Stimulated activated naive CD8-positive, alpha-beta T cell treated with anti-CD3 and anti-CD28 coated beads, Interleukin-15, Interleukin-2, amounts not matched to agents 100 ng/mL and 50 ng/mL, for 24 hours (primary cell): ENCODE measurements at regions not wholly inside any gene's neighbourhood (a gene's known extent, or its start where the extent isn't known, plus 50 kb on each side); places are given as distances from the start of the nearest gene placed in this dataset.
"Not testable (repeated sequence)": the region's sequence is repeated elsewhere in the genome, so short reads cannot be mapped to it uniquely, and the experiment has no call there.

Experiments used
- H3K27ac Mint-ChIP-seq: one replicate; pipeline ENCODE4 v1.8.0; 2021; ENCODE audit warnings: mild to moderate bottlenecking, mixed read lengths
- H3K27me3 Mint-ChIP-seq: one replicate; pipeline ENCODE4 v1.8.0; 2021; ENCODE audit warnings: mixed read lengths
- H3K36me3 Mint-ChIP-seq: one replicate; pipeline ENCODE4 v1.8.0; 2021; ENCODE audit warnings: low read depth, mixed read lengths
- H3K4me1 Mint-ChIP-seq: one replicate; pipeline ENCODE4 v1.8.0; 2021; ENCODE audit warnings: low read depth, mixed read lengths
- H3K4me3 Mint-ChIP-seq: one replicate; pipeline ENCODE4 v1.8.0; 2021; ENCODE audit warnings: mild to moderate bottlenecking, mixed read lengths
- H3K9me3 Mint-ChIP-seq: one replicate; pipeline ENCODE4 v1.8.0; 2021; ENCODE audit warnings: mixed read lengths

DNA sequence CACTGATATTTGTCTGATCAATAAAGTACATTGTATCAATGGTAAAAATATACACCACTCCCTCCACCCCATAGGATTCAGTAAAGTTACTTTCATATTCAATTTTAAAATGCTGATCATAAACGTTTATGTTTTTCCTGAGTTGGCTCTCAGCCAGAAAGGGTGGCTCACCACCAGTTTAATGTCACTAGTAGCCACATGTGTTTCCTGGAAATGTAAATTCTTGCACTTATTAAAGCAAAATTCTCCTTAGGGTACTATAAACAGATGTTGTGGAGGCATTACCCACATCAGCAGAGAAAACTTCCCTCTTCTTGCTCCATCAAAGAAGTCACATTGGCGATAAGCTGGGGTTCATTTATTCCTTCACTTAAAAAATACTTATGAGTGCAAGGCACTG is 210.3 kb downstream of the SREK1 start:
- Mint-ChIP-seq H3K27ac (no peak overlapping the region), H3K9me3 (no peaks in the 10 kb centered on the region), H3K27me3 (peaks cover 8% of the 10 kb centered on the region), H3K4me1 (no peaks in the 10 kb centered on the region), H3K4me3 (no peak overlapping the region), H3K36me3 (no peaks in the 10 kb centered on the region)

- H3K9me3 Mint-ChIP-seq = no peaks in the 10 kb centered on the region
- no peak overlapping the region for H3K4me3 Mint-ChIP-seq
- peaks cover 5% of the 10 kb centered on the region for H3K27me3 Mint-ChIP-seq
- H3K27ac Mint-ChIP-seq = no peak overlapping the region
- no peaks in the 10 kb centered on the region for H3K36me3 Mint-ChIP-seq
- H3K4me1 Mint-ChIP-seq = no peaks in the 10 kb centered on the region
Observed at GRCh38 chr5:66356011-66356565, 212.0 kb downstream of the SREK1 start.

- H3K27me3 Mint-ChIP-seq = peaks cover 10% of the 10 kb centered on the region
- no peaks in the 10 kb centered on the region for H3K4me1 Mint-ChIP-seq
- no peak overlapping the region for H3K27ac Mint-ChIP-seq
- no peaks in the 10 kb centered on the region for H3K36me3 Mint-ChIP-seq
- no peaks in the 10 kb centered on the region for H3K9me3 Mint-ChIP-seq
- no peak overlapping the region for H3K4me3 Mint-ChIP-seq
Observed at GRCh38 chr5:66358741-66359140, 214.6 kb downstream of the SREK1 start.

- H3K4me3 Mint-ChIP-seq = no peak overlapping the region
- no peaks in the 10 kb centered on the region for H3K9me3 Mint-ChIP-seq
- no peaks in the 10 kb centered on the region for H3K4me1 Mint-ChIP-seq
- H3K27me3 Mint-ChIP-seq = peaks cover 6% of the 10 kb centered on the region
- H3K27ac Mint-ChIP-seq = no peak overlapping the region
- H3K36me3 Mint-ChIP-seq = no peaks in the 10 kb centered on the region
Observed at GRCh38 chr5:66361070-66361469, 217.0 kb downstream of the SREK1 start.

- H3K36me3 Mint-ChIP-seq = no peaks in the 10 kb centered on the region
- H3K27ac Mint-ChIP-seq = no peak overlapping the region
- no peaks in the 10 kb centered on the region for H3K4me1 Mint-ChIP-seq
- H3K9me3 Mint-ChIP-seq = no peaks in the 10 kb centered on the region
- H3K27me3 Mint-ChIP-seq = peaks cover 6% of the 10 kb centered on the region
- H3K4me3 Mint-ChIP-seq = no peak overlapping the region
Observed at GRCh38 chr5:66362046-66362445, 217.9 kb downstream of the SREK1 start.

- Mint-ChIP-seq H3K4me3 (no peak overlapping the region), H3K9me3 (no peaks in the 10 kb centered on the region), H3K36me3 (no peaks in the 10 kb centered on the region), H3K27ac (no peak overlapping the region), H3K4me1 (no peaks in the 10 kb centered on the region), H3K27me3 (peaks cover 6% of the 10 kb centered on the region)
Observed at GRCh38 chr5:66362687-66363086, 218.6 kb downstream of the SREK1 start.

GRCh38 chr5:66363097-66363496 is 219.0 kb downstream of the SREK1 start:
- H3K4me3 Mint-ChIP-seq = no peak overlapping the region
- H3K9me3 Mint-ChIP-seq = no peaks in the 10 kb centered on the region

DNA sequence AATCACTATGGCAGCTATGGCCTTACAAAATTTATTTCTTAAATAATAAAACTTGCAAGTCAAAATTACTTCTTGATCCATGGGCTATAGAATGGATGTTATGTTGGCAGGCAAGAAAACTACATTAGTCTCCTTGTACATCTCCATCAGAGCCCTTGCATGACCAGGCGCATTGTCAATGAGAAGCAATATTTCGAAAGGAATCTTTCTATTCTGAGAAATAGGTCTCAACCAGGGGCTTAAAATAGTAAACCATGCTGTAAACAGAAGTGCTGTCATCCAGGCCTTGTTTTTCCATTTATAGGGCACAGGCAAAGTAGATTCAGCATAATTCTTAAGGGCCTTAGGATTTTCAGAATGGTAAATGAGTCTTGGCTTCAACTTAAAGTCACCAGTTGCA is 220.1 kb downstream of the SREK1 start:
- H3K36me3 Mint-ChIP-seq = no peaks in the 10 kb centered on the region
- H3K4me3 Mint-ChIP-seq = no peak overlapping the region
- no peaks in the 10 kb centered on the region for H3K4me1 Mint-ChIP-seq
- peaks cover 6% of the 10 kb centered on the region for H3K27me3 Mint-ChIP-seq
- no peaks in the 10 kb centered on the region for H3K9me3 Mint-ChIP-seq
- no peak overlapping the region for H3K27ac Mint-ChIP-seq

More at GRCh38 chr5:66363097-66363496, 219.0 kb downstream of the SREK1 start:
- Mint-ChIP-seq H3K36me3 (no peaks in the 10 kb centered on the region), H3K27ac (no peak overlapping the region), H3K4me1 (no peaks in the 10 kb centered on the region), H3K27me3 (peaks cover 6% of the 10 kb centered on the region)

GRCh38 chr5:66365981-66366380 is 221.9 kb downstream of the SREK1 start:
- Mint-ChIP-seq H3K36me3 (no peaks in the 10 kb centered on the region), H3K27ac (no peak overlapping the region), H3K4me3 (no peak overlapping the region), H3K4me1 (no peaks in the 10 kb centered on the region), H3K9me3 (no peaks in the 10 kb centered on the region), H3K27me3 (peaks cover 6% of the 10 kb centered on the region)

GRCh38 chr5:66367814-66368541 is 223.9 kb downstream of the SREK1 start:
- H3K27me3 Mint-ChIP-seq = peaks cover 3% of the 10 kb centered on the region
- H3K36me3 Mint-ChIP-seq = no peaks in the 10 kb centered on the region
- no peak overlapping the region for H3K4me3 Mint-ChIP-seq
- H3K9me3 Mint-ChIP-seq = no peaks in the 10 kb centered on the region
- no peaks in the 10 kb centered on the region for H3K4me1 Mint-ChIP-seq
- H3K27ac Mint-ChIP-seq = no peak overlapping the region

GRCh38 chr5:66368811-66369210 is 224.7 kb downstream of the SREK1 start:
- Mint-ChIP-seq H3K9me3 (no peaks in the 10 kb centered on the region), H3K36me3 (no peaks in the 10 kb centered on the region), H3K27me3 (no peaks in the 10 kb centered on the region), H3K4me1 (no peaks in the 10 kb centered on the region), H3K4me3 (no peak overlapping the region), H3K27ac (no peak overlapping the region)

DNA sequence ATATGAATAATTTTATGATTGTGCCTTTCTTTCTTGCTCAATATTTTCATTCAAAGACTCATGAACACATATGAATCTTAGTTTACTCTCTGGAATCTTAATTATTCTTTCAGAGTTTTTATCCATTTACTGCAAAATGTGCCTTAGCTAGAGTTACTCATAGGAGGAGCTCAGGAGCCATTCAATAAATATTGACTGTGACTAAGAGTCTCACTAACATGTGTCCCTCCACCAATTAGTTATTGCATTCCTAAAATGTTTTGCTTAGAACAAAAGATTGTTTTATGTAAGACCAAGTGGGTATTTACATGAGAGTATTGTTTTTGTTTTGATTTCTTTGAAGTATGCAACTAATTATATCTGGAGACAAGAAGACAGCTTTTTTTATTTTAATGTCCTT is 218.4 kb upstream of the MAST4 start:
- H3K36me3 Mint-ChIP-seq = no peaks in the 10 kb centered on the region
- no peaks in the 10 kb centered on the region for H3K4me1 Mint-ChIP-seq
- peaks cover 14% of the 10 kb centered on the region for H3K27me3 Mint-ChIP-seq
- H3K4me3 Mint-ChIP-seq = no peak overlapping the region
- peaks cover 8% of the 10 kb centered on the region for H3K9me3 Mint-ChIP-seq
- H3K27ac Mint-ChIP-seq = no peak overlapping the region

GRCh38 chr5:66378407-66378806 is 217.8 kb upstream of the MAST4 start:
- Mint-ChIP-seq H3K27me3 (peaks cover 14% of the 10 kb centered on the region), H3K27ac (no peak overlapping the region), H3K4me3 (no peak overlapping the region), H3K9me3 (peaks cover 8% of the 10 kb centered on the region), H3K4me1 (no peaks in the 10 kb centered on the region), H3K36me3 (no peaks in the 10 kb centered on the region)

DNA sequence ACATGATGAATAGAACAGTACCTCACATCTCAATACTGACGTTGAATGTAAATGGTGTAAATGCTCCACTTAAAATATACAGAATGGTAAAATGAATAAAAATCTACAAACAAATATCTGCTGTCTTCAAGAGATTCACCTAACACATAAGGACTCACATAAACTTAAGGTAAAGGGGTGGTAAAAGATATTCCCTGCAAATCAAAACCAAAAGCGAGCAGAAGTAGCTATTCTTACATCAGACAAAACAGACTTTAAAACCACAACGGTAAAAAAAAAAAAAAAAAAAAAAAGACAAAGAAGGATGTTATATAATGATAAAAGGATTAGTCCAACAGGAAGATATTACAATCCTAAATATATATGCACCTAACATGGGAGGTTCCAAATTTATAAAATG is 214.0 kb upstream of the MAST4 start:
- H3K27me3 Mint-ChIP-seq = peaks cover 6% of the 10 kb centered on the region

GRCh38 chr5:66405145-66405544 is 191.0 kb upstream of the MAST4 start:
- peaks cover 17% of the 10 kb centered on the region for H3K27me3 Mint-ChIP-seq
- H3K27ac Mint-ChIP-seq, H3K4me1 Mint-ChIP-seq, H3K36me3 Mint-ChIP-seq, H3K9me3 Mint-ChIP-seq, H3K4me3 Mint-ChIP-seq: not testable (repeated sequence)

More for the DNA sequence above, 214.0 kb upstream of the MAST4 start:
- H3K4me1 Mint-ChIP-seq = no peaks in the 10 kb centered on the region
- H3K9me3 Mint-ChIP-seq = peaks cover 8% of the 10 kb centered on the region
- no peaks in the 10 kb centered on the region for H3K36me3 Mint-ChIP-seq
- H3K4me3 Mint-ChIP-seq = no peak overlapping the region
- H3K27ac Mint-ChIP-seq = no peak overlapping the region

GRCh38 chr5:66406761-66407336 is 189.3 kb upstream of the MAST4 start:
- Mint-ChIP-seq H3K9me3 (peaks cover 7% of the 10 kb centered on the region), H3K4me3 (no peak overlapping the region), H3K27me3 (peaks cover 17% of the 10 kb centered on the region), H3K36me3 (no peaks in the 10 kb centered on the region), H3K4me1 (no peaks in the 10 kb centered on the region), H3K27ac (no peak overlapping the region)
